ENCODE measurements at regions not wholly inside any gene's neighbourhood (a gene's known extent, or its start where the extent isn't known, plus 50 kb on each side); places are given as distances from the start of the nearest gene placed in this dataset.
A peak's percentile ranks its signal among the peaks of the same experiment; 100 is the strongest.
"Not testable (repeated sequence)": the region's sequence is repeated elsewhere in the genome, so short reads cannot be mapped to it uniquely, and the experiment has no call there.

- ATAC-seq: peak; percentile 39
- H3K27me3 Mint-ChIP-seq; H3K36me3 Mint-ChIP-seq (ENCODE audit: low read depth); H3K9me3 ChIP-seq (ENCODE audit: control insufficient read depth, low read length, poor library complexity, severe bottlenecking); DNase-seq; H3K4me3 Mint-ChIP-seq; H3K4me1 Mint-ChIP-seq; H3K27ac Mint-ChIP-seq: not testable (repeated sequence)
Measured at GRCh38 chr15:21774760-21775159, 102.8 kb downstream of the POTEB start.

GRCh38 chr15:21766524-21766923 is 111.0 kb downstream of the POTEB start:
- not testable (repeated sequence) for H3K4me3 Mint-ChIP-seq; DNase-seq; H3K9me3 ChIP-seq (ENCODE audit: control insufficient read depth, low read length, poor library complexity, severe bottlenecking); ATAC-seq; H3K27me3 Mint-ChIP-seq; H3K36me3 Mint-ChIP-seq (ENCODE audit: low read depth); H3K27ac Mint-ChIP-seq; H3K4me1 Mint-ChIP-seq

- H3K4me1 Mint-ChIP-seq; H3K27me3 Mint-ChIP-seq; H3K27ac Mint-ChIP-seq; H3K4me3 Mint-ChIP-seq; H3K9me3 ChIP-seq (ENCODE audit: control insufficient read depth, low read length, poor library complexity, severe bottlenecking); H3K36me3 Mint-ChIP-seq (ENCODE audit: low read depth); ATAC-seq; DNase-seq: not testable (repeated sequence)
Measured at GRCh38 chr15:21763756-21764155, 113.8 kb downstream of the POTEB start.

DNA sequence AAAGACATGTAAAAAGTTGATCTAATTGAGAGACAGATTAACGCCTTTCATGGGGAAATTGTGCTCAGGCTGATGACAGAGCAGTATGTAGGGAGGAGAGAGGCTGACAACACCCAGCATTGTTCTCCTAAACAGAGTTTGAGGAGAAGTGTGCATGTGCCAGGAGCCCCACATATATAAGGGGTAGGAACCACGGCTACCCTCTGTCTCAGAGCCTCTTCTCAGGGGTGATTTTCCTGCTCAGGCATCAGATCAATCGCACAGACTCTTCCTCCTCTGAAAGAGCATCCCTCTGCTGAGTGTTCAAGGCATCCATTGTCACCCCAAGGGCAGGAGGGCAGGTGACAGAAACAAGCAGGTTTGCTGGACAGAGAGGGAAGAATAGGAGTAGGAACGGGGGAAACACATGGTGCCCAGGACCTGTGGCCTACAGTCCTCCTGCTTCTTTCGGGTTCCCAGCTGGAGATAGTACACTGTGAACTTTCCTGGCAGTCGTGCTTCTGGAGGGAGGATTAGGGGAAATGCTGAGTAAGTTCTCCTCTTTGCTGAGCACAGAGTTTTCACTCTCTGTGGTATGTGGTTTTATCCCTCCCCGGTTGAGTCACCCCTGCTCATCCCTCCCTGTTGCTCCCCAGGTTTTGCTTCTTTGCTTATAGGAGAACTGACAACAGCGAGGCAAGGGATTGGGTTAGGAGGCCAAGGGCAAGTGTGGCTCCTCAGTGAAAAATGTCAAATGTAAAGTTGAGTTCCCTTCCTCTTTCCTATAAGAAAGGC is 117.1 kb downstream of the POTEB start:
- not testable (repeated sequence) for H3K27me3 Mint-ChIP-seq; DNase-seq; H3K27ac Mint-ChIP-seq; H3K4me3 Mint-ChIP-seq; H3K36me3 Mint-ChIP-seq (ENCODE audit: low read depth); H3K4me1 Mint-ChIP-seq; H3K9me3 ChIP-seq (ENCODE audit: control insufficient read depth, low read length, poor library complexity, severe bottlenecking)
- ATAC-seq: peak; percentile 61

DNA sequence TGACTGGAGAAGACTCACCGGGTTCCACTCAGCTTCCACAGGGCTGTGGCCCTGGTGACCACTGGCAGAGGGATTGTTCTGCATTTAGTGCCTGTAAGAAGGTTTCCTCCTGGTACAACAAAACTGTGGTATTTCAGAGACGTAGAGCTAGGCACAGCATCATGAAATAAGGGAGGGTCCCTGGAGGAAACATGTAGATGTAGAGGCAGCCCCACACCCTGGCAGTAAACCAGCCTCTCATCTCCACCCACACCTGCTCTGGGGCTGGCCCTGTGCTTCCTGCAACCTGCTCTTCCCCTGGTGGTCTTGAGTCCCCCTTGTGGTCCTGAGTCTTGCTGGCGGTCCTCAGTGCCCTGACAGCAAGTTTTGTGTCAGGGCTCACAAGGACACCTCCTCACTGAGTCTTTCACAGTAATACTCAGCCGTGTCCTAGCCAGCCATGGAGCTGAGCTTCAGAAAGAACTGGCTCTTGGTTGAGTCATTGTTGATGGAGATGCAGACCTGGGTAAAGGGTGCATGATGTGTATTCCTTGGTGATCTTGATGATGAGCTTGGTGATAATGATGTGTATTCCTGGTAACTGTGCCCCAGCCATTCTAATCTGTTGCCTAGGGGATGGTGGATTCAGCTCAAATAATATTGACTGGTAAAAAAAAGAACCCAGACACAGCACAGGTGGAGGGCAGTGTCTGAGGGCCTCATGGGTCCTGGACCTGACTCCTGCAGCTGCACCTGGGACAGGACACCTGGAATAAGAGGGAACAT is 118.0 kb downstream of the POTEB start:
- not testable (repeated sequence) for H3K9me3 ChIP-seq (ENCODE audit: control insufficient read depth, low read length, poor library complexity, severe bottlenecking); H3K27me3 Mint-ChIP-seq; DNase-seq; H3K4me1 Mint-ChIP-seq; H3K27ac Mint-ChIP-seq; H3K36me3 Mint-ChIP-seq (ENCODE audit: low read depth); ATAC-seq; H3K4me3 Mint-ChIP-seq

GRCh38 chr15:21753838-21754237 is 123.7 kb downstream of the POTEB start:
- not testable (repeated sequence) for H3K27ac Mint-ChIP-seq; ATAC-seq; H3K9me3 ChIP-seq (ENCODE audit: control insufficient read depth, low read length, poor library complexity, severe bottlenecking); H3K4me3 Mint-ChIP-seq; H3K36me3 Mint-ChIP-seq (ENCODE audit: low read depth); DNase-seq; H3K4me1 Mint-ChIP-seq; H3K27me3 Mint-ChIP-seq

- peak; percentile 90 for ATAC-seq
- H3K36me3 Mint-ChIP-seq (ENCODE audit: low read depth); H3K9me3 ChIP-seq (ENCODE audit: control insufficient read depth, low read length, poor library complexity, severe bottlenecking); H3K4me3 Mint-ChIP-seq; H3K27me3 Mint-ChIP-seq; H3K27ac Mint-ChIP-seq; H3K4me1 Mint-ChIP-seq; DNase-seq: not testable (repeated sequence)
Measured at GRCh38 chr15:21752124-21752957, 125.2 kb downstream of the POTEB start.

GRCh38 chr15:21749173-21749572 is 128.4 kb downstream of the POTEB start:
- H3K4me3 Mint-ChIP-seq; H3K36me3 Mint-ChIP-seq (ENCODE audit: low read depth); H3K9me3 ChIP-seq (ENCODE audit: control insufficient read depth, low read length, poor library complexity, severe bottlenecking); DNase-seq; ATAC-seq; H3K27me3 Mint-ChIP-seq; H3K4me1 Mint-ChIP-seq; H3K27ac Mint-ChIP-seq: not testable (repeated sequence)

DNA sequence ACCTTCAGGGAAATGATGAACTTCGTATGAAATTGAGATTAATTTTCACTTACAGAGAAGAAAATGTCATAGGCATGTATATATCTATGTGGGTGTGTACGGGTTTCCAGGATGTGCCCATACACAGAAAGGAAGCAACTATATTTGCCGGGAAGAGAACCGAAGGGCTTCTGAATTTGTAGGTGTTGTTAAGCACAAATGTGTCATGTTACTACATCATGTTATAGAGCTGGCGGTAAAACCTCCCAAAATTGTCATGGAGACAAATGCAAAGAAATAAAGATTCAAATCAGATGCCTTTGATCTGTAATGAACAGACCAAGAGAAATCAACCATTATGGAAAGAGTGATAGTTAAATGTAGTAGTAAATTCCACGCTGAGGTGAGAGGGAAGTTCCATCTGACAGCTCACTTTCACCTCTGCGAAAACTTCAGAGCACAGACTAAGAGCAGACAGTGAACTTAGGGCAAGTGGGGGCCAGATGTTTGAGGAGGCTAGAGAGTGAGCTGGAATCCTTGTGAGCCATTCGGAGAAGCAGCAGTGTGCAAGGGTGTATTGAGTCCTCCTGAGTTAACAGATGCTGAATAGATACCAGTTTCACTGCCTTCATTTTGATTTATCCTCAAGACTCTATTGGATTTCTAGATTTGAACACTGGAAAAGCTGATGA is 133.2 kb downstream of the POTEB start:
- DNase-seq; H3K9me3 ChIP-seq (ENCODE audit: control insufficient read depth, low read length, poor library complexity, severe bottlenecking); H3K4me1 Mint-ChIP-seq; H3K36me3 Mint-ChIP-seq (ENCODE audit: low read depth); H3K4me3 Mint-ChIP-seq; H3K27ac Mint-ChIP-seq; H3K27me3 Mint-ChIP-seq: not testable (repeated sequence)
- ATAC-seq: peak; percentile 63

GRCh38 chr15:21742067-21742466 is 135.5 kb downstream of the POTEB start:
- not testable (repeated sequence) for H3K27ac Mint-ChIP-seq; H3K4me1 Mint-ChIP-seq; DNase-seq; ATAC-seq; H3K36me3 Mint-ChIP-seq (ENCODE audit: low read depth); H3K27me3 Mint-ChIP-seq; H3K4me3 Mint-ChIP-seq; H3K9me3 ChIP-seq (ENCODE audit: control insufficient read depth, low read length, poor library complexity, severe bottlenecking)

- H3K36me3 Mint-ChIP-seq (ENCODE audit: low read depth); H3K27ac Mint-ChIP-seq; DNase-seq; H3K27me3 Mint-ChIP-seq; H3K9me3 ChIP-seq (ENCODE audit: control insufficient read depth, low read length, poor library complexity, severe bottlenecking); ATAC-seq; H3K4me1 Mint-ChIP-seq; H3K4me3 Mint-ChIP-seq: not testable (repeated sequence)
Measured at GRCh38 chr15:21738003-21738402, 139.5 kb downstream of the POTEB start.

DNA sequence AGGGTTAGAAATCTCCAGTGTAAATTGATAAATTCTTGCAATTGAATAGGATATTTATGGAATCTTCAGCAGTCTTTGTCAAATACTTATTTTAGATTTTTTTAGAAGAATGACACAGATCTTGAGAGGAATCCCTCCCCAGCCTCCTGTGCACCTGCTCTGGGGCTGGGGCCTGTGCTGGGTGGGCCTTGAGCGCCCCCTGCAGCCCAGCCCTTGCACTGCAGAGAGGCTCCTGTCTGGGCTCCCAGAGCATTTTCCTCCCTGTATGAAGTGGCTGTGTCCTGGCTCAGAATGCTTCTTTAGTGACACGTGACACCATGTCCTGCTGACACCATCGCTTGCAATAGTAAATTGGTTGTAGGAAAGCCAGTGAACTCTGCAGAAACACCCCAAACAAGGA is 141.1 kb downstream of the POTEB start:
- H3K27ac Mint-ChIP-seq; H3K27me3 Mint-ChIP-seq; DNase-seq; H3K4me1 Mint-ChIP-seq; H3K4me3 Mint-ChIP-seq; H3K36me3 Mint-ChIP-seq (ENCODE audit: low read depth); H3K9me3 ChIP-seq (ENCODE audit: control insufficient read depth, low read length, poor library complexity, severe bottlenecking): not testable (repeated sequence)
- ATAC-seq: peak; percentile 59

DNA sequence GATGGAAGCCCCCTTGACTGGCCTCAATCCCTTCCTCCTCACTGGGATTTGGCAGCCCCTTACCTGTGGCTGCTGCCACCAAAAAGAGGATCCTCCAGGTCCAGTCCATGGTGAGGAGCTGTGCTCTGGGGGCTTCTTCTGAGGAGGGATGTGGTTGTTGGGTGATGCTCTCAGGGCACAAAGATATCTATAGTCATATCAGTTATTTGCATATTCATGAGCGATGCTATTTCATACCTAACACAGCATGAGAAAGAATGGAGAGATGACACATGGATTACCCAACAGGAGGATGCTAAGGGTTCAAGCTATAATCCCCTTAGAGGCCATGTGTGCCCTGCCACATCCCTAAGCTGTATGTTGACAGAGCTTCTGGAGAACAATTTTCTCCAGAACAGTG is 141.7 kb downstream of the POTEB start:
- H3K4me3 Mint-ChIP-seq; H3K27ac Mint-ChIP-seq; H3K36me3 Mint-ChIP-seq (ENCODE audit: low read depth); DNase-seq; H3K9me3 ChIP-seq (ENCODE audit: control insufficient read depth, low read length, poor library complexity, severe bottlenecking); H3K4me1 Mint-ChIP-seq; H3K27me3 Mint-ChIP-seq: not testable (repeated sequence)
- peak; percentile 70 for ATAC-seq
